ENCODE measurements at regions not wholly inside any gene's neighbourhood (a gene's known extent, or its start where the extent isn't known, plus 50 kb on each side); places are given as distances from the start of the nearest gene placed in this dataset.
"Not testable (repeated sequence)": the region's sequence is repeated elsewhere in the genome, so short reads cannot be mapped to it uniquely, and the experiment has no call there.

GRCh38 chr1:29919041-29919440, 682.7 kb downstream of the PTPRU start:
- TF ChIP-seq POLR2AphosphoS5, CTCF, POLR2A, EP300 (IDR thresholded peaks at IDR 0.05): not testable (repeated sequence)

Data from upper lobe of left lung (tissue), 4 donors.